ENCODE measurements at regions not wholly inside any gene's neighbourhood (a gene's known extent, or its start where the extent isn't known, plus 50 kb on each side); places are given as distances from the start of the nearest gene placed in this dataset.

GRCh38 chr12:46914336-46914735, 88.5 kb upstream of the SLC38A4 start:
- DNase-seq = no peak

- DNase-seq = no peak
Measured at GRCh38 chr12:46915082-46915481, 89.3 kb upstream of the SLC38A4 start.

- no peak for DNase-seq
Measured at GRCh38 chr12:46915836-46916235, 90.0 kb upstream of the SLC38A4 start.

- no peak for DNase-seq
Measured at GRCh38 chr12:46916796-46917419, 91.1 kb upstream of the SLC38A4 start.

GRCh38 chr12:46917821-46918220, 92.0 kb upstream of the SLC38A4 start:
- no peak for DNase-seq

- no peak for DNase-seq
Measured at GRCh38 chr12:46918631-46919030, 92.8 kb upstream of the SLC38A4 start.

- no peak for DNase-seq
Measured at GRCh38 chr12:46919666-46920400, 94.0 kb upstream of the SLC38A4 start.

GRCh38 chr12:46920499-46920898, 94.7 kb upstream of the SLC38A4 start:
- DNase-seq = no peak

GRCh38 chr12:46921048-46921763, 95.4 kb upstream of the SLC38A4 start:
- no peak for DNase-seq

GRCh38 chr12:46921764-46922133, 96.0 kb upstream of the SLC38A4 start:
- DNase-seq = no peak

GRCh38 chr12:46926526-46926925, 100.7 kb upstream of the SLC38A4 start:
- DNase-seq = no peak

- no peak for DNase-seq
Measured at GRCh38 chr12:46930101-46930500, 104.3 kb upstream of the SLC38A4 start.

GRCh38 chr12:46933947-46934346, 108.2 kb upstream of the SLC38A4 start:
- DNase-seq = no peak

- DNase-seq = no peak
Measured at GRCh38 chr12:46934374-46935111, 108.7 kb upstream of the SLC38A4 start.

GRCh38 chr12:46935271-46935847, 109.6 kb upstream of the SLC38A4 start:
- DNase-seq = no peak

GRCh38 chr12:46936042-46936441, 110.2 kb upstream of the SLC38A4 start:
- DNase-seq = no peak

- no peak for DNase-seq
Measured at GRCh38 chr12:46938071-46938678, 112.4 kb upstream of the SLC38A4 start.

- DNase-seq = no peak
Measured at GRCh38 chr12:46941981-46942380, 116.2 kb upstream of the SLC38A4 start.

- DNase-seq = no peak
Measured at GRCh38 chr12:46942579-46942978, 116.8 kb upstream of the SLC38A4 start.

GRCh38 chr12:46944088-46944487, 118.3 kb upstream of the SLC38A4 start:
- no peak for DNase-seq

GRCh38 chr12:46944771-46945170, 119.0 kb upstream of the SLC38A4 start:
- no peak for DNase-seq

GRCh38 chr12:46945591-46945990, 119.8 kb upstream of the SLC38A4 start:
- no peak for DNase-seq

- DNase-seq = no peak
Measured at GRCh38 chr12:46946137-46946536, 120.3 kb upstream of the SLC38A4 start.
